HG03439 (cell line): ENCODE measurements at regions not wholly inside any gene's neighbourhood (a gene's known extent, or its start where the extent isn't known, plus 50 kb on each side); places are given as distances from the start of the nearest gene placed in this dataset.

ENCODE experiments used
- ATAC-seq: cut with Tn5 transposase; IDR thresholded peaks from one replicate; pipeline ENCODE4 v1.9.1; 2021; ENCODE audit warnings: mild to moderate bottlenecking, moderate library complexity; ENCODE audit not compliant: unreplicated experiment

DNA sequence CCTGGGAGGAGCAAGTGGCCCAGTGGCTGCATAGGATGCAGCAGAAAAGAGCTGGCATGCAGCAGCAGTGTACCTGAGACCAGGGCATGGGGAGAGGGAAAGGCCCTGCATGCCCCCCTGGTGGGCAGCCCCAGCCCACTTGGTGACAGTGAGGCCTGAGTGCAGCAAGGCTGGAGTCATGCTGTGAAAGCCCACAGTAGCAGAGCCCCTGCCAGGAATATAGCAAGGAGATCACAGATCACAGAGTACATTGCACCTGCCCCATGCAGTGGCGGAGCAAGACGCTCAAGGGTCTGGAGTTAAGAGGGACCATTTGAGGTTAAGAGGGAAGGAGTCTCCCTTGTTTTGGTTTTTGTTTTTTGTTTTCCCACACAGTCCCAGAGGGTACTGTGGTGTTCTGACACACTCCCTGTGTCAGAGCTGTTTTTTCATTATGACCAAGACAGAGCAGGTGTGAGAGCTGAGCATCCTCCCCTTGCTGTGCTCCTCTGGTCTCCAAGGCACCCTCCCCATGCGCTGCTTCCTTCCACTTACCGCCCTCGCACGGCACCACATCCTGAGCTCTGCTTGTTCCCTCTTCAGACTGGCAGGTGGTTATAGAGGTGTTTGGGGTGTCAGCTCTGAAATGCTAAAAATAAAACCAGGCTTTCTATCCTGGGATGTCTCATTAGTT is 85.0 kb upstream of the UBL3 start:
- peak; percentile 96 for ATAC-seq

DNA sequence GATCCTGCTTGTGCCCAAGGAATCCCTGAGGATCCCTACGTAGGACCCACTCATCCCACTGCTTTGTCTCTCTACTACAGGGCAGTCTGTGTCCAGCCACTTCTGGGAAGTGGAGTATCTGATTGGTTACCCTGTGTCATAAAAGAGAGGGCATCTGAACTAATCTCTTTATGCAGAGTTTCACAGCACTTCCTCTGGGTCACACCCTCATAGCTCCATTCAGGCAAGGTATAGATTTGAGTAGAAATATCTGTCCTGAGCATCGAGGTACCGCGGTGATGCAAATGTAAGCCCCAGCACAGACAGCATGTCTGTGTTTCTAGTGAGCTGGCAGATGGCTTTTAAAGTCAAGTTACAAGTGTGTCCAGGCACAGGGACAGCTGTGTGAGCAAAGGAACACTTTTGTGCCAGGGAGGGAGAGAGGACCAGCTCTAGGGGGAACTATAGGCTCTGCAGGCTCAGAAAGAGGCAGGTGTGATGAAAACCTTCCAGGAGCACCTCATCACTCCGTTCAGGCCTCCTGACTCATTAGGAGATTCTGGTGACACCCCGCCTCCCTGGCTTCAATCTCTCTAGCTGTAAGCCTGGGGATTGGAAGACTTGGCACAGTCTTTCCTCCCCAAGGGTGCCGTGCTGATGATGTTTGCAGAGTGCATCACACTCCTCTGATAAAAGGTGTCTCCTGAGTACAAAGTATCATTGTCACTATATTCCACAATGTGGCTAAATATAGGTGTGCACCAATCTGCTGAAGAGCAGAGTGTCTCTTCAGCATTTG is 84.3 kb upstream of the UBL3 start:
- ATAC-seq, result no peak

DNA sequence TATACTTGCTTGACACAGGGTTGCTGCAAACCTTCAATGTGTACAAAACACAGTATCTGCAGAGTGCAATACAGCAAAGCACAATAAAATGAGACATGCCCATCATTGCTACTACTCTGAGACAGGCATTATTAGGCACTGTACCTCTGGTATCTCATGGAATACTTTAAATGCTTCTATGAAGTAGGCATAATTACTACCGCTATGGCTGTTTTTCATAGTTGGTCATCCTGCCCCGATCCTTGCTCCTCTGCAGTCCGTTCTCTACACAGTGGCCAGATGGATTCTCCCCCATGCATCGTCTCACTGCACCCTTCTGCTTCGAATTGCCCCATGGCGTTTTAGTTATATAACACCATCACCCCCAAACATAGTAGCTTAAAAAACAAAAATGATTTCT is 83.0 kb upstream of the UBL3 start:
- ATAC-seq, result no peak

DNA sequence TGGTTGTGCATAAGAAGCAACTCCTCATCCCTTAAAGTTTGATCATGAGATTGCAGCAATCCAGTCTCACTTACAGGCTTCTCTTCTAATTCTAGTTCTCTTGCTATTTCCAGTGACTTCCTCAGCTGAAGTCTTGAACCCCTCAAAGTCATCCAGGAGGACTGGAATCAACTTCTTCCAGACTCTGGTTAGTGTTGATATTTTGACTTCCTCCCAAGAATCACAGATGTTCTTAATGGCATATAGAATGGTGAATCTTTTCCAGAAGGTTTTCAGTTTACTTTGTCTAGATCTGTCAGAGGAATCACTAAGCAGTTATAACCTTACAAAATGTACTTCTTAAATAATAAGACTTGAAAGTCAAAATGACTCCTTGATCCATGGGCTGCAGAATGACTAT is 81.3 kb upstream of the UBL3 start:
- ATAC-seq, result no peak

DNA sequence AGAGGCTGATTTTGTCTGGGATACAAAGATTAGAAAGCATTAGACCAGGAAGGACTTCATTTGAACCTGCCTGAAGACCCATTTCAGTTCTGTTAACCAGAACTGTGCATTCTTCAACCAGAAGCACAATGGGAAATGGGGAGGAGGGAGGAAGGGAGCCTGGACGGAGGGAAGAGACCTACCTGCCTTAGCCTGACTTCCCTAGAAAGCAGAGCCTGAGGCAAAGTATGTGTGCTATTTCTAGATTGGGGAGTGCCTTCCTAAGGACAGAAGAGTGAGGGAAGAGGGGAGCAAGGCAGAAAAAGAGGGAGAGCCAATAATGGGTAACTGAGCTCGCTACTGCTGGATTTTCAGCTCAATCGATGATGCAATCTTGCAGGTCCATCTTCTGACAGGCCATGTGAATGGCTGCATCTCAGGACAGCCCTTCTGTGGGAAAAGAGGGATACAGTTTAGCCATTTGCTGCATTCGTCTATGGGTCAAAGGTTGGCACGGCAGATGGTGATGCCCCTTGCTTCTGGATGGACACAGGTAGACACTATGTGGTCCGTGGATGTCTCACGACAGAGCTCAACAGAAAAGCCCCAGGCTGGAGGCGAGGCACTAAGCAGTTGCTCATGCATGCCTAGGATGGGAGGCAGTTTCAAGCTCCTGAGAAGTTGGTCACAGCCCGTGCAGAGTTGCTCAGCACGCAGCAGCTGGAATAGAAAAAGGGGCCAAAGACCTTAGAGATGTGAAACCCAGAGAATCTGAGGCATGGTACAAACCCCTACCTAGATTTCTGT is 78.8 kb upstream of the UBL3 start:
- no peak for ATAC-seq

DNA sequence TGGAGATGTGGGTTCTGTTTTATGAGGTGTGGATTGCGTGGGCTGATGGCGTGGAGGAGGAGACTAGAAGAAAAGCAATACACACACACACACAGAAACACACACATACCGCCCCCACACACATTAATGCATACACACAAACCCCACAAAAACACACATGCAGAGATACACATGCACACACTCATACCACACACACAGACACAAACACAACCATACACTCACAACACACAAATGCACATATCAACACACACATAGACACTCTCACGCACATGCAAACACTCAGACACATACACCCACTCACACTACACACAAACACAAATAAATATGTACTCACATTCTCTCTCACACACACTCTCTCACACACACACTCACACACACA is 75.7 kb upstream of the UBL3 start:
- ATAC-seq, result no peak

DNA sequence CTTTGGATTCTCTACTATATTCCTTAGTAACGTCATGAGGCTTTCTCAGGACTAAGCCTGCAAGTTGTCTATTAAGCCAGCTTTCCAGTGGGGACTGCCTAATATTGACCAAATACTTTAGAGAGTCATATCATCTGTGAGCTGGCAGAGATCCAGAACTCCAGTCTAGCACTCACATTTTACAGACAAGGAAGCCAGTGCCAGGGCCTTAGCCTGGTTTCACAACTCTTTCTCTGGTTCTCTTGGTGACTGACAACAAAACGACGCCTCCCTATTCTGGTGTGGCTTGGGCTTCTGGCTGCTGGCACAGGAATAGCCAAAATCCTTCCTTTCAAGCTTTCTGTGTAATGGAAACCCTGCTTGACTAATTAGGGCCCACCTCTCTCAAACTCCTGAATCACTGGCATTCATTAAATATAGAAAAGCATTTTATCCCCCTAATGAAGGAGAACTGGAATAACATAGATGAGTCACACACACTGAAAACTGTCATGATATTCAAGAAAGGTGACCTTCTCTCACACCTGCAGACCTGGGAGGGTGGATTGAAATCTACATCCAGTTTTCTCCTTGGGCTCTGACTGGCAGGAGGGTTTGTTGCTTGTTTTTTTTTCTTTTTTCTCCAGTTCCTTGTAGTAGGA is 75.2 kb upstream of the UBL3 start:
- no peak for ATAC-seq

DNA sequence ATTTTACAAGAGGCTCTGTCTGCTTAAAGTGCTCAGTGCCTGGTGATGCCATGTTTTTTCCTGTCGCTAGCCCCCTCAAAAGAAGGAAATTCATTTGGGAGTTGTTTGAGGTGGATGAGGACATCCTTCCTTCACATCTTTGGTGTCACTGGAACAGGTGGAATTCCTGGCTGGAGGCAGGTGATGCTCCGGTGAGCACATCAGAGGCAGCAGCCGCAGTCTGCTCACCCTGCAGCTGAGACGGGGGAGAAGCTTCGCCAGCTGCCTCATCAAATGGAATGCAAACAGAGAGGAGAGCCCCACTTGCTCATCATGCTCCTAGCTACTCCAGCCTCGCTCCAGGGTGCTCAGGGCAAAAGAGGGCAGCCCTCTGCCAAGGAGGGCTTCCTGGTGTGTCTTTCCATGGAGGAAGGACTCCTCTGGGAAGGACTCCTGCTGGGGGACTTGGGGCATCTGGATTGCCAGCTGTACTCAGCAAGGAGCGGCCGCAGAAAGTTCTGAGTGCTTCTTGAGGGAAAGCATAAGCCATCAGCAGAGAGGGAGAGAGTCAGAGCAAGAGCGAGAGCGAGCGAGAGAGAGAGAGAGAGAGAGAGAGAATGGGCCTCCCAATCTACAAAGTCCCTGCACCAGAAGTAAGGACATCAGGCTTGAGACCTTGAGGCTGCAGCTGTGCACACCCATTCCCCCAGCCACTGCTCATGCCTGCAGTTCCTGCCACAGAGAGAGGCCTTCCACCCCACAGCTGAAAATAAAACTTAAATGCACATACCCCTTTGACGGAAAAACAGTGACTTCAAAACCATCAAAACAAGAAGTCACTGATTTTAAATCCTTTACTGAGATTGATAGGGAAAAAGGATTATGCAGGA is 74.3 kb upstream of the UBL3 start:
- ATAC-seq, result no peak

DNA sequence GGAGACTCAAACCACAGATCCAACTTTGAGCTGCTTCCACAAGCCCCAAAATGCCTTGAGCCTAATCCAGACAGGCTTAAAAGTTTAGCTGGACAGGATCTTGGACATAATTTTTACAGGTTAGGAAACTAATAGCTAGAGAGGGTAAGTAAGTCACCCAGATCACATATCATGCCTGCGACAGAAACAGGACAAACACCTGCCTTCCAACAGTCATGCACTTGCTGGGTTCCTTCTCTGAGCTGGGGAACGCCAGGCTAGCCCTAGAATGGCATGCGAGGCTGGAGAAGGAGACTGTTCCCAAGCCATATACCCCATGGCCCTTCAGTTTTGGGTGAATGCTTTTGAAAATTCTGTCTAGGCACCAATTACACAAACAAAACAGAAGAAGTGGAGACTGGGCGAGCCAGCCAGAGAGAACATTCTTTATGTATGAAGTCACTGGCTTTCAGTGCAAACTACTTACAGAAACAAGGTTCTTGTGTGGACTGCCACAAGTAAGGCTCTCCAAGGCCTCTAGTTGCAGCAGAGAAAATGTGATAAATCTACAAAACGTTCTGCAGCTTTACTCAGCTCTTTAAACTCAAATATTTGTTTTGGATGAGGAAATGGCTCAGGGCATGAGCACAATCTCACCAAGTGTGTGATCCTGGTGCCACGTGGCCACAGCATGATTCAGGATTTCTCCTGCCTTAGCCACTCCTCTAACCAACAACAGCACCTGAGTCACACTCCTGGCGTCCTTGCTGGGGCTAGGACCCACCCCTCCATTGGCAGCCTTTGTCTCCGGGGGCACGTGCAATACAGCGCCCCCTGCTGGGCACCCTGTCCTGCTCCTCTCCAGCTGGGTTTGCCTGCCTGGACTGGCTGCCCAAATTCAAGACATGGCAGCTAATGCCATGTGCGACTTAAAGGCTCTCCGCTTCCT is 73.4 kb upstream of the UBL3 start:
- no peak for ATAC-seq

DNA sequence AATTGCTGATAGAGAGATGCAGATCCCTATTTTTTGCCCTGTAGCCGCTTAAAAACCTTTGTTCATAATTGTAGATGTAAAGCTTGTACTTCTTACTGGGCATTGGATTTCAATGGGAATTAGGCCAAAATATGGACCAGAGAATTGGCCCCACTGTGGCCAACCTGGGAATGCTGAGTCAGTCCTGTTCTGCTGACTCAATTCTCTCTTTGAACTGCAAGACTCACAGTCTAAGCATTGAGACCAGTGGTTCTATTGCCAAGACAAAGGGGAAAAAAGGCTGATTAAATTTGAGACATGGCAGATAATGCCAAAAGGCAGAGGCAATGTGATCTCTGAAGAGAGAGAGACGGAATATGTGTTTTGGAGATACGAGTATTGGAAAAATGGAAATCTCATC is 72.5 kb upstream of the UBL3 start:
- ATAC-seq, result no peak

DNA sequence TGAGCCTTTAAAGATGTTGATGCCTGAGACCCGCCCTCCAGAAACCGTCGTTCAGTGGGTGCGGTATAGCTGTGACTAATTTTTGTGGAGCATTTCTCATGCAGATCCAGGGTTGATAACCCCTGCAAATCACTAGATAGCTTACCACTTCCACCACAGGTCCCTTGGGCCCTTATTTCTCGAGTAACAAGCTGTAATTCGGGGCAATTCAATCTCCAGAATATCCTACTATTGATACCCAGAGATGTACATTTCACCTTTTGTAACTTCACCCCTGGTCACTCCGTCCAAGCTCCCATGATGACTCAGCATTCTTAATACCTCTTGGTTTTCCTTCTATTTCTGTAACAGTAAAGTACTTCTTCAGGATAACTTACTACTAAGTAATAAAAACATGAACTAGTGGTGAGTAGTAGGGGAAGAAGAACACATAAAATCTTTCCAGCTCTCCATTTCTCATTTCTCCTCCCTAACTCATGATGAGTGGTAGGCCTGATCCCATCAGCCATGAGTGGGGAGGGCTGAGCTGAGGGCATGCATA is 71.9 kb upstream of the UBL3 start:
- no peak for ATAC-seq

DNA sequence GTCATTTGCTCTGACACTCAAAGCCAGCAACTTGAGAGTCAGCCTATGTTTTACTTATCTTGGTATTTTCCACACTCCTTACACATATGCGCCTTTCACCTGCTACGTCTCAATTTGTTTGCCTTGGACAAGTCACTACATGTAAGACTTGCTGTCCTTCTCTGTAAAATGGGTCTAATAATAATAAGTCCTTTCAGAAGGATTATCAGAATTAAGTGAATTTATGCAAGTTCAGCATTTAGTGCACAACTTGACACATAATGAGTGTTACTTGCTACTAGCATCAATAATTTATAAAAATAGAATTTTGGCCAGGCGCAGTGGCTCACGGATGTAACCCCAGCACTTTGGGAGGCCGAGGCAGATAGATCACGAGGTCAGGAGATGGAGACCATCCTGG is 71.1 kb upstream of the UBL3 start:
- no peak for ATAC-seq

DNA sequence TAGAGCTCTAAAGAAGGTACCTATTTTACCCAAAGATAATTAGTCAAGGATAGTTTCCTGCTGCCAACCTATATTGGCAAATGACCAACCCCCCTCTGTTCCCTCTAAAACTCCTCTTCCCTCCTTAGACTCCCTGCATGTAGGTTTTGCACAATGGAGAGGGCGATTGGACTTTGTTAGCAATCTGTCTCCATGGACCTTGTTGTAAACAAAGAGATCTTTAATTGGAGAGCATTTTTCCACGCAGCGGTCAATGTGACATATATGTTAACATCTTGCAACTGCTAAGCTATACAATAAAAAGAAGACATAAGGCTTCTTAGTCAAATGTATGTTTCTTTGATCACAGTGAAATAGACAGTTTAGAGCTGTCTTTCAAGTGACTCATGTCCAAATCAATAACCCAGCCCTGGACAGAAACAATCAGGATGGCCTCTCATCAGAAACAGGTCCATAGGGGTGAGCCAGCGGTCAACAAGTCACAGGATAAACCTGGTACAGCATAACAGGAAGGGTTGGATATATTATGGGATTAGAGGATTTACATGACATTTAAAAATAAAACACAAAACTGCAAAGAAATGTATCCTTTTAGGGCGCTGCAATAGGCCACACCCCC is 69.7 kb upstream of the UBL3 start:
- no peak for ATAC-seq

DNA sequence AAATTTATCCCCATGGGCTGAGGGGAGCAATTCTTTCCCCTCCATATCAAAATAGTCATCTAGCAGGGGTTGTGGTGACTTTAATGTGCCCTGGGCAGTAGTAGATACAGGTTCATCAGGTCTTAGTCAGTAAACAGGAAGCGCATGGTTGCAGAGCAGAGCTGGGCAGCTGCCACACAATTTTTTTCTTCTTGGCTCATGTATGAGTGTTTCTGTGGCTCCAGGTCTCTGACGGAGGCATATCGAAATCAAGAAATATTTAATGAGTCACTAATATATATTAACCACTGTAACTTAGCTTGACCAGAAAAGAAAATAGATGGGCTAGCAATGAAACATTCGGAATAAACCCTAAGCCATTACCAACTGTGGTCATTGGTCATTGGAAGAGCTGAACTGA is 68.4 kb upstream of the UBL3 start:
- no peak for ATAC-seq

DNA sequence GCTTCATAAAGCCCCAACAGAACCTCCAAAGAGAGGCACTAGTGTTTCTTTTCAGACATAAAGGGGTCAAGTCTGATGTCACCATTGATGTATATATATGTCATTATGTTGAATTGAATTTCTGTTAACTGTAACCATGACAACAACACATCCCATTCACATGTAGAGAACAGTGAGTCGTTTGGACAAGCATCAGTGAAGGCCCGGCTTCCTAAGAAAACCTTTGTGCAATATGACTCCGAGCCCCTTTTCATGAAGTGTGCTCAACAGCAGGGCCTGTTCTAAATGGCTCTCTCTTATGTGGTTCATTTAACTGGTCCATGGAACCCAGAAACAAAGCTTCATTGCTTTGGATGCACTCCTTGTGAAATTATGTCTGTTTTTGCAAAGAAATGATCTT is 67.2 kb upstream of the UBL3 start:
- no peak for ATAC-seq

DNA sequence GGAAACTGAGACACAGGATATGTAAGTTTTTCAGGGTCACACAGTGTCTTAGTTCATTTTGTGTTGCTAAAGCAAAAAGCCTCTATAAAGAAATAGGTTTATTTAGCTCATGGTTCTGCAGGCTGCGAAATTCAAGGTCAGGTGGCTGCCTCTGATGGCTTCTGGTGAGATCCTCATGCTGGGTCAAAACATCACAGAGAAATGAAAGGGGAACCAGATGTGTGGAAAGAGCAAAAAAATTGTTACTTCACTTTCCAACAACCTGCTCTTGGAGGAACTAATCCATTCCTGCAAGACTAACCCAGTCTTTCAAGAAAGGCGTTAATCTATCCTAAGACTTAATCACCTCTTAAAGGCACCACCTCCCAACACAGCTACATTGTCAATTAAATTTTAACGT is 64.2 kb upstream of the UBL3 start:
- ATAC-seq, result no peak

DNA sequence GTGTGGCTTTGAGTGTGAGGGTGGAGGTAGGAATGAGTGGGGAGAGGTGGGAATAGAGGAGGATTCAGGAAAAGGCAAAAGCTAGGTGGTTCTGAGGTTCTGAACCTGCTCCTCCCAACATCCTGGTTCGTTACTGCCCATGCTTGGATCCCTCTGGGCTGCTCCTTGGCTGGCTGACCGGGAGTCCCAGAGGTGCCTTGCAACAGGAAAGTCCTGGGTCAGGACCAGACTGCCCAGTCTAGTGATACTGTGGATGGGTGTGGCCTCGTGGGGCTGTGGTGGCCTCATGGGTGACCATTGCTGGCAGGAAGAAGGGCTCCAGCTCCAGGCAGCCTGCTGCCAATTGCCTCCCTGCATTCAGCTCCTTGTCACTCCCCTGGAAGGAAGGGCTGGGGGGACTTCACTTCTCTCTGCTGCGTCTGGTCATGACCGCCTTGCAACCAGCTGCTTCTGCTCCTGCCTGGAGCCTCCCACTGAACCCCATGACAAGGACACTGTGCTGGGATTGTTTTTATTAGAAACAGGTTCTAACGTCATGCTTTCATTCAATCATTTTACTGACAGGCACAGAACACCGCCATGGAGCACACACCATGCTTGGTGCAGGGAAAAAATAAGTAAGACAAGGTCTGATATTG is 61.5 kb upstream of the UBL3 start:
- ATAC-seq, result no peak

DNA sequence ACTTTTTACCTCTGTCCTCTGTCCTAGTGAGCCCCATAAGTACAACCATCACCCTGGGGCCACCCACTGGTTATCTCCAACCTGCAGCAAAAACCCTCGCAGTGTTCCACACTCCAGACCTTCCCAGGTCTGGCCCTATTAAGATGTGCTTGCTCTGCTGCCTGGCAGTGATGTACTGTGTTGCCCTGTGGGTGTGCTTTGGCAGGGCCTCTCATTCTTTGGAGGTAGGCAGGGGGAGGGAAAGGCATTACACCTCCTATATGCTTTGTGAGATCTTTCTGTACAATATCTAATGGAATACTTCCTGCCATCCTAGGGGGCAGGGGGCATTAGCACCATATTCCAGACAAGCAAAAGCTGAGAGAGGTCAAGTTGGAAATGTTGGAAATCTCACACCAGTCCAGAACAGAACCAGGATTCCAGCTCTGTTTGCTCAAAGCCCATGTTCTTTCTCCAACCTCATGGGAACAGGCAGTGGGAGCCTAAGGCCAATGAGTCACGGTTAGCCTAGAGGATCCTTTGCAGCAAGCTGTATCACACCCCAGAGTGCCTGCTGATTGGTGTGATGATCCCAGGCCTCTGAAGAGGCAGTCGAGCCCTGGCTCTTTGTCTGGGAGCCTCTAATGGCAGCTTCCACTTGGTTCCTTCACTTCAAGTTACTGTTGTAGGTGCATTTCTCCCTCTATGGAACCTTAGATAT is 59.7 kb upstream of the UBL3 start:
- no peak for ATAC-seq
